ENCODE measurements at regions not wholly inside any gene's neighbourhood (a gene's known extent, or its start where the extent isn't known, plus 50 kb on each side); places are given as distances from the start of the nearest gene placed in this dataset.
A peak's percentile ranks its signal among the peaks of the same experiment; 100 is the strongest.

DNA sequence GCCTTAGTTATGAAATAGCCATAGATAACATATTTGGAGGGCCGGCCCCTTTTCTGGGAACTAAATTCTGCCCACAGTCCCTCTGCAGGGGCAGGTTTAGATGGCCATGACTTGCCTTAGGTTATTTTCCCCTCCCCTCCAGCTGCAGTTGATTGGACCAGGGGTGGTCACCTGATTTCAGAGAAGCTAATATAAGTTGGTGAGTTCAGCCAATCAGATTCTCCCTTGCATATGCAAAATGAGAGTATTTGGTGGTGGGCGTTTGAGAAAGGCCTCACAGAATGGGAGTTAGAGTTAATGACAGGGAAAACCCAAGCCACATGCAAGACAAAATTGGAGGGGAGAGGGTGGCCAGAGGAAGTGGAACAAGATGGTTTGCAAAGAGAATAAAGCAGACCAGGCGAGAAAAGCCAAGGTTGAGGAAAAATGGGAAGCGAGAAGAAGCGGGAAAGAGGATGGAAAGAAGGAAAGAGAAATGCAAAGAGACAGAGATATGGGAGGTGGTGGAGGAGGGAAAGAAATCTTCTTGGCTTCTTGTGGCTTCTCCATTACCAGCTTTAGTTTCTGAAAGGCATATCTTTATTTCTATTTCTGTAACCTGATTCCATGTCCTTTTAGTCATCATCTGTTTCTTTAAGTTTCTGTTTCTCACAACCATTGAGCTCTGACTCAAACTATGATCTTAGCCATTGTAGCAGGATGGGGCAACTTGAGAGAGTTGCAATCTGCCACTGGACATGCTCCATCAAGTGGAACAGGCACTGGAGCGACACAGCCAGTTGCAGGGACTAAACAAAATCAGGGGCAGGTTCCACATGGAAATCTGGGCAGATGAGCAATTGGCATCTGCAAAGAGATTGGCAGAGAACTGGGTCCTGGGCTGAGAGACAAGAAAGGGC is 108.1 kb upstream of the SIX3 start:
- Histone ChIP-seq H4K5ac (ENCODE audit: insufficient read length, low read depth, low read length) (no peak overlapping the region), H3K23me2 (ENCODE audit: low read depth, low read length) (no peaks in the 10 kb centered on the region), H3K4me1 (replicated peaks in 1 of 4; ENCODE audit: control insufficient read depth in 3 of 4, insufficient read depth in 4 of 4, low read length in 3 of 4) (no peaks in the 10 kb centered on the region), H3K14ac (ENCODE audit: insufficient read length) (no peak overlapping the region), H2BK20ac (ENCODE audit: low read length) (no peak overlapping the region), H2AK5ac (ENCODE audit: low read depth, low read length) (no peak overlapping the region), H3K27ac (ENCODE audit: low read depth, low read length) (no peak overlapping the region), H2BK120ac (replicated peaks; ENCODE audit: low read depth, low read length) (no peak overlapping the region), H4K20me1 (replicated peaks in 1 of 2; ENCODE audit: control insufficient read depth in 1 of 2, insufficient read depth in 2 of 2, low read length in 2 of 2) (no peaks in the 10 kb centered on the region), H3K9ac (replicated peaks in 1 of 4; ENCODE audit: extremely low read depth in 1 of 4, low read depth in 3 of 4, low read length in 3 of 4) (no peak overlapping the region), H2BK15ac (ENCODE audit: low read length) (no peak overlapping the region), H3K18ac (ENCODE audit: extremely low read depth, low read length) (no peak overlapping the region), H4K8ac (ENCODE audit: extremely low read depth, insufficient read depth, low read length) (0 out of 2 replicates have a peak overlapping the region, but pooled peaks have one; percentile 31), H2AFZ (ENCODE audit: low read length) (no peak overlapping the region), H3K9me3 (ENCODE audit: insufficient read depth in 2 of 2, low read depth in 1 of 2, low read length in 1 of 2) (no peaks in the 10 kb centered on the region), H3K4me2 (ENCODE audit: insufficient read depth in 1 of 2, low read depth in 2 of 2, low read length in 2 of 2) (no peak overlapping the region), H2BK5ac (ENCODE audit: low read depth, low read length) (no peak overlapping the region), H3K79me1 (ENCODE audit: low read depth, low read length) (no peaks in the 10 kb centered on the region), H4K91ac (replicated peaks; ENCODE audit: insufficient read length, low read length) (no peak overlapping the region), H3K36me3 (ENCODE audit: control insufficient read depth in 2 of 4, insufficient read depth in 4 of 4, low read length in 3 of 4) (no peaks in the 10 kb centered on the region), H3K4me3 (ENCODE audit: extremely low read depth in 1 of 4, insufficient read depth in 2 of 4, low read depth in 3 of 4, low read length in 4 of 4) (no peak overlapping the region), H2BK12ac (ENCODE audit: low read depth, low read length) (no peak overlapping the region), H3K27me3 (replicated peaks in 1 of 4; ENCODE audit: control insufficient read depth in 3 of 4, extremely low read depth in 1 of 4, insufficient read depth in 3 of 4, low read length in 3 of 4) (no peaks in the 10 kb centered on the region), H3K23ac (ENCODE audit: insufficient read length) (no peak overlapping the region), H3K56ac (replicated peaks; ENCODE audit: insufficient read length, low read depth, low read length) (no peak overlapping the region), H3K79me2 (ENCODE audit: control insufficient read depth in 1 of 2, insufficient read depth in 2 of 2, low read length in 2 of 2) (no peaks in the 10 kb centered on the region), H3K4ac (replicated peaks; ENCODE audit: insufficient read length, low read depth, low read length) (no peak overlapping the region)
- ChIA-PET POLR2A (ENCODE audit: partially characterized antibody) (no interaction called here), CTCF (ENCODE audit: partially characterized antibody) (interaction anchor here (0.6 to 1.2 kb wide), 3 partner anchors 27 to 1037 kb away, joined by 3 to 4 read pairs (median 3); no protein-coding TSS in a partner anchor)
- 84% methylated on average over 6 of the region's 6 CpGs; no CpG with 5 or more reads in 1 of the 2 experiments for WGBS, 2 experiments (ENCODE audit: extremely low coverage in 1 of 2, insufficient coverage in 1 of 2, insufficient read length in 1 of 2, insufficient replicate concordance in 2 of 2, low coverage in 1 of 2, low lambda C conversion rate in 2 of 2, missing lambda C conversion rate in 1 of 2)
- FAIRE-seq, result no peak
- TF ChIP-seq, protein P1, sequence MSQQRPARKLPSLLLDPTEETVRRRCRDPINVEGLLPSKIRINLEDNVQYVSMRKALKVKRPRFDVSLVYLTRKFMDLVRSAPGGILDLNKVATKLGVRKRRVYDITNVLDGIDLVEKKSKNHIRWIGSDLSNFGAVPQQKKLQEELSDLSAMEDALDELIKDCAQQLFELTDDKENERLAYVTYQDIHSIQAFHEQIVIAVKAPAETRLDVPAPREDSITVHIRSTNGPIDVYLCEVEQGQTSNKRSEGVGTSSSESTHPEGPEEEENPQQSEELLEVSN (IDR thresholded peaks at IDR 0.05), result no peak
- TF ChIP-seq TBP (IDR thresholded peaks at IDR 0.05; ENCODE audit: low read depth, low read length), result no peak
- TF ChIP-seq SIN3A (conservative IDR thresholded peaks at IDR 0.05 in 1 of 2, IDR thresholded peaks at IDR 0.05 in 1 of 2; ENCODE audit: low read depth in 1 of 2, low read length in 2 of 2), result no peak
- no peak for TF ChIP-seq CHD1 (IDR thresholded peaks at IDR 0.05; ENCODE audit: low read depth, low read length)
- TF ChIP-seq, protein P2, sequence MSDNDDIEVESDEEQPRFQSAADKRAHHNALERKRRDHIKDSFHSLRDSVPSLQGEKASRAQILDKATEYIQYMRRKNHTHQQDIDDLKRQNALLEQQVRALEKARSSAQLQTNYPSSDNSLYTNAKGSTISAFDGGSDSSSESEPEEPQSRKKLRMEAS (IDR thresholded peaks at IDR 0.05), result no peak
- TF ChIP-seq MAFK (IDR thresholded peaks at IDR 0.05; ENCODE audit: low read depth, low read length), result no peak
- TF ChIP-seq RBBP5 (IDR thresholded peaks at IDR 0.05; ENCODE audit: borderline replicate concordance, low read depth, low read length), result no peak
- TF ChIP-seq CEBPB (IDR thresholded peaks at IDR 0.05; ENCODE audit: low read depth, low read length), result no peak
- no peak for TF ChIP-seq SP4 (IDR thresholded peaks at IDR 0.05; ENCODE audit: low read length)
- TF ChIP-seq, protein P3, sequence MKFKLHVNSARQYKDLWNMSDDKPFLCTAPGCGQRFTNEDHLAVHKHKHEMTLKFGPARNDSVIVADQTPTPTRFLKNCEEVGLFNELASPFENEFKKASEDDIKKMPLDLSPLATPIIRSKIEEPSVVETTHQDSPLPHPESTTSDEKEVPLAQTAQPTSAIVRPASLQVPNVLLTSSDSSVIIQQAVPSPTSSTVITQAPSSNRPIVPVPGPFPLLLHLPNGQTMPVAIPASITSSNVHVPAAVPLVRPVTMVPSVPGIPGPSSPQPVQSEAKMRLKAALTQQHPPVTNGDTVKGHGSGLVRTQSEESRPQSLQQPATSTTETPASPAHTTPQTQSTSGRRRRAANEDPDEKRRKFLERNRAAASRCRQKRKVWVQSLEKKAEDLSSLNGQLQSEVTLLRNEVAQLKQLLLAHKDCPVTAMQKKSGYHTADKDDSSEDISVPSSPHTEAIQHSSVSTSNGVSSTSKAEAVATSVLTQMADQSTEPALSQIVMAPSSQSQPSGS (IDR thresholded peaks at IDR 0.05; ENCODE audit: low read length), result no peak
- no peak for DNase-seq (ENCODE audit: low read depth in 1 of 2, low spot score in 2 of 2)

All from H1 (cell line).